Activated T-helper 17 cell treated with anti-CD3 and anti-CD28 coated beads, Interleukin-2, amount 50 U/mL, for 72 hours (primary cell): ENCODE measurements at regions not wholly inside any gene's neighbourhood (a gene's known extent, or its start where the extent isn't known, plus 50 kb on each side); places are given as distances from the start of the nearest gene placed in this dataset.
"Not testable (repeated sequence)": the region's sequence is repeated elsewhere in the genome, so short reads cannot be mapped to it uniquely, and the experiment has no call there.

Source experiments
- ATAC-seq: fragments of 150-1000 bp; cut with Tn5 transposase; replicated peaks from 2 replicates; pipeline ENCODE4 v1.10.0; 2021; ENCODE audit warnings: mild to moderate bottlenecking, moderate library complexity
- H3K27ac Mint-ChIP-seq: one replicate; pipeline ENCODE4 v1.8.0; 2022; ENCODE audit warnings: mixed read lengths
- H3K27me3 Mint-ChIP-seq: one replicate; pipeline ENCODE4 v1.8.0; 2022; ENCODE audit warnings: mixed read lengths
- H3K36me3 Mint-ChIP-seq: one replicate; pipeline ENCODE4 v1.8.0; 2022; ENCODE audit warnings: low read depth, mild to moderate bottlenecking, mixed read lengths
- H3K4me1 Mint-ChIP-seq: one replicate; pipeline ENCODE4 v1.8.0; 2022; ENCODE audit warnings: mixed read lengths
- H3K4me3 Mint-ChIP-seq: one replicate; pipeline ENCODE4 v1.8.0; 2022; ENCODE audit warnings: mild to moderate bottlenecking, mixed read lengths
- H3K9me3 Mint-ChIP-seq: one replicate; pipeline ENCODE4 v1.8.0; 2022; ENCODE audit warnings: mixed read lengths

DNA sequence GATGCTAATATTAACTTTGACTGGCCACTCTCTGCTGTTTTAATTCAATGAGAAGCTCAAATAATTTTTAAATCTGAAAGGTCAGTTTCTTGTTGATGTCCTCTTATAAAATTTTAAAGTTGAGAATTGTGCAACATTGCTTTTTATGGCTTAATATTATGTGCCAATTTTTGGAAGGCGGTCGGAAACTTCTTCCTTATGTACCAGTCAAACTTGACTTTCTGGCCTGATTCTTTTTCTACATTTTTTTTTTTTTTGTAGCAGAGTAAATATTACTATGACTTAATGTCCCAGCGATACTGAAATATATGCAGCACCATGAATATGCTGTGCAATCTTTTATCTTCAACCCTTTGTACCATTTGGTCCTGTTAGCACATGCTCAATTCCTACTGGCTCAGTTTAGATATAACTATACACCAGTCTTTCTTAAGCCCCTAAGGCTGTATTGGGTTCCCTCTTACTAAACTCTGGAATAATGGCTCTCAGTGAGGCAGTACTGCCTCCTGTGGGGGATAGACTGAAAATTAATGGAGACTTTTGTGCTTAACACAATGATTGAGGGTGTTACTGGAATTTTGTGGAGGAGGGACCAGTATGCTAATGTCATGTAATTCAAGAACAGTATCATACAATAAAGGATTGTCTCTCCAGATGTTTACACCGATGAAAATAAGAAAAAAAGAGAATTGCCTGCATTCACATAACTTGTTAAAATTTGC lies 156.4 kb upstream of the SYNCRIP start:
- no peak for ATAC-seq

DNA sequence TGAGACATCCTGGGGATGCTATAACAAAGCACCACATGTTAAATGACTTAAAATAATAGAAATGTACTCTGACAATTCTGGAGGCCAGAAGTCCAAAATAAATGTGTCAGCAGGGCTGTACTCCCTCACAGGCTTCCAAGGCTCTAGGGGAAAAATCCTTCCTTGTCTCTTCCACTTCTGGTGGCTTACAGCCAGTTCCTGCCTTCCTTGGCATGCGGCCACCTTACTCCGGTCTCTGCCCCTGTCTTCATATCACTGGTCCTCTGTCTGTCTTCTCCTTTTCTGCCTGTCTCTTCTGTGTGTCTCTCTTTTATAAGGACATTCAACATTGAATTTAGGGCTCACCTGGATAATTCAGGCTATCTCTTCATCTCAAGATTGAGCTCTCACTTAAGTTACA lies 155.3 kb upstream of the SYNCRIP start:
- Mint-ChIP-seq H3K36me3 (no peaks in the 10 kb centered on the region), H3K4me3 (no peak overlapping the region), H3K27ac (no peak overlapping the region), H3K4me1 (no peaks in the 10 kb centered on the region), H3K9me3 (no peaks in the 10 kb centered on the region), H3K27me3 (peaks cover 12% of the 10 kb centered on the region)
- no peak for ATAC-seq

More for the DNA sequence above, 156.4 kb upstream of the SYNCRIP start:
- Mint-ChIP-seq H3K9me3 (no peaks in the 10 kb centered on the region), H3K4me1 (no peaks in the 10 kb centered on the region), H3K27ac (no peak overlapping the region), H3K27me3 (peaks cover 12% of the 10 kb centered on the region), H3K36me3 (no peaks in the 10 kb centered on the region), H3K4me3 (no peak overlapping the region)

DNA sequence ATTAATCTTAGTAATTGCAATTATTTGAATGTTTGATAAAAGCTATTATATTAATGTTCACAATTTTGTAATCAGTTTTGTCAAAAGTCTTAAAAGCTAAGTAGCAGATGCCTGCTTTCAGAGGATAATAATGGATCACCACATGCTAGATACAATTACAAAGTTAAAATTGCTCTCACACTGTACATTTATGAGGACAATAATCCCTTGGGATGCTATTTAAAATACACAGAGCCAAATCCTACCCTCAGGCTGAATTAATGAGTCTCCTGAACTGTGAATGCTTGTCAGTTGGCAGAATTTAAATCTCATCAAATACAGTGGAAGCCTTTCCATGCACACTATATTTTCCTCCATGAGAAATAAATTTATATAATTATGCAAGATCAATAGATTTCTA lies 153.3 kb upstream of the SYNCRIP start:
- peaks cover 16% of the 10 kb centered on the region for H3K27me3 Mint-ChIP-seq
- ATAC-seq, result no peak
- H3K4me3 Mint-ChIP-seq, result no peak overlapping the region
- H3K36me3 Mint-ChIP-seq, result no peaks in the 10 kb centered on the region
- no peaks in the 10 kb centered on the region for H3K4me1 Mint-ChIP-seq
- no peak overlapping the region for H3K27ac Mint-ChIP-seq
- peaks cover 4% of the 10 kb centered on the region for H3K9me3 Mint-ChIP-seq

DNA sequence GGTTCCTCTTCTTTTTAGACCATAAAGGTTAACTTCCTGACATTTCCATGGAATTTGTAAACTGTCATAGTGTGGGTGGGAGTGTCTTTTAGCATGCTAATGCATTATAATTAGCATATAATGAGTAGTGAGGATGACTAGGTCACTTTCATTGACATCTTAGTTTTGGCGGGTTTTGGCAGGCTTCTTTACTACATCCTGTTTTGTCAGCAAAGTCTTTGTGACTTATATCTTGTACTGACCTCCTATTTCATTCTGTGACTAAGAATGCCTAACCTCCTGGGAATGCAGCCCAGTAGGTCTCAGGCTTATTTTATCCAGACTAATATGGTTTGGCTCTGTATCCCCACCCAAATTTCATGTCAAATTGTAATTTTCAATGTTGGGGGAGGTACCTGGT lies 149.6 kb upstream of the SYNCRIP start:
- H3K4me1 Mint-ChIP-seq, result no peaks in the 10 kb centered on the region
- H3K27ac Mint-ChIP-seq, result no peak overlapping the region
- H3K9me3 Mint-ChIP-seq, result peaks cover 12% of the 10 kb centered on the region
- H3K36me3 Mint-ChIP-seq, result no peaks in the 10 kb centered on the region
- peaks cover 25% of the 10 kb centered on the region for H3K27me3 Mint-ChIP-seq
- no peak overlapping the region for H3K4me3 Mint-ChIP-seq
- no peak for ATAC-seq

DNA sequence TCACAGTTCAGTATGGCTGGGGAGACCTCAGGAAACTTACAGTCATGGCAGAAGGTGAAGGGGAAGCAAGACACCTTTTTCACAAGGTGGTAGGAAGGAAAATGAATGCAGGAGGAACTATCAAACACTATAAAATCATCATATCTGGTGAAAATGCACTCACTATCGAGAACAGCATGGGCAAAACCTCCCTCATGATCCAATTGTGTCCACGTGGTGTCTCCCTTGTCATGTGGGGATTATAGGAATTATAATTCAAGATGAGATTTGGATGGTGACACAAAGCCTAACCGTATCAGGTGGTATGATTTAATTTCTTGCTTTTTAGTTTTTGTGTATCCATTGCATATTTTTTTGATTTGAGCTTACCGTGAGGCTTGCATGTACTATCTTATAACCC lies 133.2 kb upstream of the SYNCRIP start:
- H3K27me3 Mint-ChIP-seq, result peaks cover 23% of the 10 kb centered on the region
- no peak overlapping the region for H3K4me3 Mint-ChIP-seq

DNA sequence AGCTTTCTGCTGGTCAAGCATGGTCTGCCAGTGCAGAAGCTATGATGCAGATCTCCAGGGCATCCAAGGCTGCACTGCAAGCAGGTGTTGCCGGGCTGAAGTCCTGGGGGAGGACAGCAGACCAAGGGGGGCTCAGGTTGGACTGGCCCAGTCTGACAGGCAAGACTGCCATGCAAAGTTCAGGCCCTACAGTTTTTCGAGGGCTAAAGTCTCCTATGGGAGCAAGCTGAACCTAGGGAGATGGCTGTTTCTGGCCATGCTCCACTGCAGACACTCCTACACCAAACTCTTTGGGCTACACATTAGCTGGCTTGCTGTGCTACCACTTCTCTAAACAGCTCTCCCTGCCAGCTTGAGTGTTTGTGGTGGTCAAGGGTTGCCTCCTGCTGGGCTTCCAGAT lies 130.0 kb upstream of the SYNCRIP start:
- Mint-ChIP-seq H3K4me3 (no peak overlapping the region), H3K27me3 (peaks cover 28% of the 10 kb centered on the region), H3K4me1 (no peaks in the 10 kb centered on the region), H3K9me3 (peaks cover 6% of the 10 kb centered on the region), H3K27ac (no peak overlapping the region), H3K36me3 (no peaks in the 10 kb centered on the region)
- ATAC-seq, result no peak

More for the DNA sequence above, 133.2 kb upstream of the SYNCRIP start:
- no peaks in the 10 kb centered on the region for H3K4me1 Mint-ChIP-seq
- no peak for ATAC-seq
- peaks cover 10% of the 10 kb centered on the region for H3K9me3 Mint-ChIP-seq
- H3K27ac Mint-ChIP-seq, result no peak overlapping the region
- H3K36me3 Mint-ChIP-seq, result no peaks in the 10 kb centered on the region

DNA sequence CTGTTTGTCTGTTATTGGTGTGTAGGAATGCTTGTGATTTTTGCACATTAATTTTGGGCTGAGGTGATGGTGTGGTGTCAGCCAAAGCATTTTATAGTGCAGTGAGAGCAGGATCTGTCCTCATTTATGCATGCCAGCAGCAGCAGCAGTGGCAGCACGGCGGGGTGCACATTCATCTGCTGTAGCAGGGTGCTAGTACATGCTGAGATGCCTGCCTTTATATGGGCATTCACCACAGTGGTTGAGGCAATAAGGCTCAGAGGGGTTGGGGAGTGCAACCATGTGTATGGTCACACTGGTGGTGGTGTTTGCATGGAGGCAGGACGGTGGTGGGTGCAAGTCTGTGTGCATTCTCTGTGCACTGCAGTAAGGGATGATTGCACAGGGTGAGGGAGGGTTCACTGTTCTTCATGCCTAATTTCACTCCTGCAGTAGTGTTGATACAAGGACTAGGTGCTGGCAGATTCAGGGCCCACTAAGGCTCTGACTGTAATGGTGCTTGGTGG lies 129.3 kb upstream of the SYNCRIP start:
- no peaks in the 10 kb centered on the region for H3K4me1 Mint-ChIP-seq
- no peak for ATAC-seq
- peaks cover 25% of the 10 kb centered on the region for H3K27me3 Mint-ChIP-seq
- H3K4me3 Mint-ChIP-seq, result no peak overlapping the region
- no peak overlapping the region for H3K27ac Mint-ChIP-seq
- peaks cover 1% of the 10 kb centered on the region for H3K9me3 Mint-ChIP-seq
- H3K36me3 Mint-ChIP-seq, result no peaks in the 10 kb centered on the region

DNA sequence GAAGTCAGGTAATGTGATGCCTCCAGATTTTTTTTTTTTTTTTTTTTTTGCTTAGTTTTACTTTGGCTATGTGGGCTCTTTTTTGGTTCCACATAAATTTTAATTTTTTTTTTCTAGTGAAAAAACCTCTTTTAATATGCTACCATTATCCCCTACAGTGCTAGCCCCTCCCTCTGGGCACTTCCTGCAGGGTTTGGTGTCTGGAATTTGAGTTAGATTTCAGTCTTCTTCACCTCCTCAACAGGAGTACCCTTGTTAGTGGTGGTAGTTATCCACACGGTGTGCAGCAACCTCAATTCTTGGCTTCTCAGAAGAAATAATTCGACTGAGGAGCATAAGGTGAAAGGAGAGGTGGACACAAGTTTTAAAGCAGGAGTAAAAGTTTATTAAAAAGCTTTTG lies 128.8 kb upstream of the SYNCRIP start:
- Mint-ChIP-seq H3K4me3 (no peak overlapping the region), H3K27me3 (peaks cover 25% of the 10 kb centered on the region), H3K36me3 (no peaks in the 10 kb centered on the region), H3K4me1 (no peaks in the 10 kb centered on the region), H3K27ac (no peak overlapping the region), H3K9me3 (no peaks in the 10 kb centered on the region)
- no peak for ATAC-seq

DNA sequence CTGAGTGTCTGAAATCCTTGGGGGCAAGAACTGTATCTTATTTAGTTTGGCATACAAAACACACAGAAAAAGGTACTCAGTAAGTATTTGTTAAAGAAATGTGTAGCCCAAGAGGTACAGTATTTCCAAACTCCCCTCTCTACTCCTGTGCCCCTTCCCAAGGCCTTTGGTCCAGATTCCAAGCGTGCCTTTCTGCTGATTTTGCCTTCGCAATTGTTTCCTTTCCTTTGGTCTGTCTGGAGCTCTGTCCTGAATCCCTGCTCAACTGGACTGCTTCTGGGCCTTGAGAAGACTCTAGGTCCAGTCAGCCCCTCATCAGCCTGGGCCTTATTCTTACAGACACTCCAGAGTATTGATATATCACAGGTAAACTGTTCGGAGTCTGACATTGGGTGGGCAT lies 122.2 kb upstream of the SYNCRIP start:
- Mint-ChIP-seq H3K36me3 (no peaks in the 10 kb centered on the region), H3K4me1 (no peaks in the 10 kb centered on the region), H3K27me3 (peaks cover 23% of the 10 kb centered on the region), H3K27ac (no peak overlapping the region), H3K4me3 (no peak overlapping the region), H3K9me3 (no peaks in the 10 kb centered on the region)
- ATAC-seq, result no peak

DNA sequence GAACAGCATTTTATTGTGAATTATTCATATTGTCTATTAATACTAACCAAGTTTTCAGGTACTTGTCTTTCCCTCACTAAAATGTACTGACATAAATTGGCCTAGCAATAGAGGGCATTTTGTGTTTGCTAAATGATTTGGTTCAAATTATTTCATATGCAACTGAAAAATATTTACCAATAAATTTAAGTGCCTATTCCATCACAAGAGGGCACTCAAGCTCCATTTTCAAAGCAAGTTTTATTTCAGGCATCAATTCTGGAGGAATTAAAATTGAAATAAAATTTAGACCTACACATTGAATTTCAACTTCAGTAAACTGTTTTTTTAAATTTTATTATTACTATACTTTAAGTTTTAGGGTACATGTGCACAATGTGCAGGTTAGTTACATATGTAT lies 114.3 kb upstream of the SYNCRIP start:
- H3K36me3 Mint-ChIP-seq, result no peaks in the 10 kb centered on the region
- no peaks in the 10 kb centered on the region for H3K4me1 Mint-ChIP-seq
- H3K27ac Mint-ChIP-seq, result no peak overlapping the region

DNA sequence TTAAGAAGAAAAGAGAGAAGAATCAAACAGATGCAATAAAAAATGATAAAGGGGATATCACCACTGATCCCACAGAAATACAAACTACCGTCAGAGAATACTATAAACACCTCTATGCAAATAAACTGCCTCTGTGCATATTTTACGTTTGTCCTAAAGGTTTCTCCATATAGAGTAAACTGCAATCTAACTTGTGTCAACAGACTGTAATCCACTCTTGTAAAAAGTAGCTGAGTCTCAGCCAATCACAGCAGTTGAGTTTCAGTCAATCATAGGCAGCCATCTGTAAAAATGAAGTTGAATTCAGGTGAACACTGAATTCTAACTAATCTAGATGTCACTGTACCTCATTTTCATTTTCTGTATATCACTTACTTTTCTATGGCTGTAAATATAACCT lies 112.2 kb upstream of the SYNCRIP start:
- H3K36me3 Mint-ChIP-seq, result no peaks in the 10 kb centered on the region
- H3K9me3 Mint-ChIP-seq, result no peaks in the 10 kb centered on the region
- H3K4me1 Mint-ChIP-seq, result no peaks in the 10 kb centered on the region
- no peak overlapping the region for H3K27ac Mint-ChIP-seq
- no peak overlapping the region for H3K4me3 Mint-ChIP-seq
- ATAC-seq, result no peak
- peaks cover 4% of the 10 kb centered on the region for H3K27me3 Mint-ChIP-seq

More for the DNA sequence above, 114.3 kb upstream of the SYNCRIP start:
- no peaks in the 10 kb centered on the region for H3K9me3 Mint-ChIP-seq
- H3K4me3 Mint-ChIP-seq, result no peak overlapping the region
- H3K27me3 Mint-ChIP-seq, result peaks cover 7% of the 10 kb centered on the region
- ATAC-seq, result no peak

DNA sequence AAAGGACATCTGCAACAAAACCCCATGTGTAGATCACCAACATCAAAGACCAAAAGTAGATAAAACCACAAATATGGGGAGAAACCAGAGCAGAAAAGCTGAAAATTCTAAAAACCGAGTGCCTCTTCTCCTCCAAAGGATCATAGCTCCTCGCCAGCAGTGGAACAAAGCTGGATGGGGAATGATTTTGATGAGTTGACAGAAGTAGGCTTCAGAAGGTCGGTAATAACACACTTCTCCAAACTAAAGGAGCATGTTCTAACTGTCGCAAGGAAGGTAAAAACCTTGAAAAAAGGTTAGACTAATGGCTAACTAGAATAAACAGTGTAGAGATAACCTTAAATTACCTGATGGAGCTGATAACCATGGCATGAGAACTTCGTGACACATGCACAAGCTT lies 109.9 kb upstream of the SYNCRIP start:
- H3K4me1 Mint-ChIP-seq, result no peaks in the 10 kb centered on the region
- H3K27ac Mint-ChIP-seq, result no peak overlapping the region
- H3K4me3 Mint-ChIP-seq, result no peak overlapping the region
- no peaks in the 10 kb centered on the region for H3K36me3 Mint-ChIP-seq
- H3K9me3 Mint-ChIP-seq, result no peaks in the 10 kb centered on the region
- H3K27me3 Mint-ChIP-seq, result peaks cover 8% of the 10 kb centered on the region
- ATAC-seq, result no peak

DNA sequence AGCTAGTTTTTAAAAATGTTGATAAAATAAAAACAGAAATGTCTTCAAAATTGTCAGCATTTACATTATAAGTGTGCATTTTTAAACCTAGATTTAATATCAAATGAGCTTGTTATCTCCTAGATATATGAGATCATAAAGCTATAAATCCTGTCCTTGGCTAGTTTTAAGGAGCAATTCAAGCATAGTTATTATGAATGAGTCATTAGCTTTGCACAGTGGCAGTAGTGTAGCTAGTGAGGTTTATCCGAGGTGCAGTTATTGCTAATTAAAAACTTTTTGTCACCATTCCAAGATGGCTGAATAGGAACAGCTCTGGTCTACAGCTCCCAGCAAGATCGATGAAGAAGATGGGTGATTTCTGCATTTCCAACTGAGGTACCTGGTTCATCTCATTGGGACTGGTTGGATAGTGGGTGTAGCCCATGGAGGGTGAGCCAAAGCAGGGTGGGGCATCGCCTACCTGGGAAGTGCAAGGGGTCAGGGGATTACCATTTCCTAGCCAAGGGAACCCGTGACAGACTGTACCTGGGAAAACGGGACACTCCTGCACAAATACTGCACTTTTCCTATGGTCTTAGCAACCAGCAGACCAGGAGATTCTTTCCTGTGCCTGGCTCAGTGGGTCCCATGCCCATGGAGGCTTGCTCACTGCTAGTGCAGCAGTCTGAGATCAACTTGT lies 108.8 kb upstream of the SYNCRIP start:
- no peaks in the 10 kb centered on the region for H3K4me1 Mint-ChIP-seq
- no peak for ATAC-seq

DNA sequence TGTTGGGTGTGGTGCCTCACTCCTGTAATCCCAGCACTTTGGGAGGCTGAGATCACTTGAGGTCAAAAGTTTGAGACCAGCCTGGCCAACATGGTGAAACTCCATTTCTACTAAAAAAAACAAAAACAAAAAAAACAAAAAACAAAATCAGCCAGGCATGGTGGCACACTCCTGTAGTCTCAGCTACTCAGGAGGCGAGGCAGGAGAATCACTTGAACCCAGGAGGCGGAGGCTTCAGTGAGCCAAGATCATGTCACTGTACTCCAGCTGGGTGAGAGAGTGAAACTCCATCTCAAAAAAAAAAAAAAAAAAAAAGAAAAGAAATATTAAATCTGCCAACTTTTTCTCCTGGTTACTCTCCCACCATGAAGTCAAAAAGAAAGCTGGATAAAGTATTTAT lies 107.5 kb upstream of the SYNCRIP start:
- H3K9me3 Mint-ChIP-seq, H3K27ac Mint-ChIP-seq, H3K4me3 Mint-ChIP-seq, H3K4me1 Mint-ChIP-seq, H3K27me3 Mint-ChIP-seq, H3K36me3 Mint-ChIP-seq, ATAC-seq: not testable (repeated sequence)

More for the DNA sequence above, 108.8 kb upstream of the SYNCRIP start:
- Mint-ChIP-seq H3K27ac (no peak overlapping the region), H3K27me3 (peaks cover 8% of the 10 kb centered on the region), H3K4me3 (no peak overlapping the region), H3K36me3 (no peaks in the 10 kb centered on the region), H3K9me3 (no peaks in the 10 kb centered on the region)

DNA sequence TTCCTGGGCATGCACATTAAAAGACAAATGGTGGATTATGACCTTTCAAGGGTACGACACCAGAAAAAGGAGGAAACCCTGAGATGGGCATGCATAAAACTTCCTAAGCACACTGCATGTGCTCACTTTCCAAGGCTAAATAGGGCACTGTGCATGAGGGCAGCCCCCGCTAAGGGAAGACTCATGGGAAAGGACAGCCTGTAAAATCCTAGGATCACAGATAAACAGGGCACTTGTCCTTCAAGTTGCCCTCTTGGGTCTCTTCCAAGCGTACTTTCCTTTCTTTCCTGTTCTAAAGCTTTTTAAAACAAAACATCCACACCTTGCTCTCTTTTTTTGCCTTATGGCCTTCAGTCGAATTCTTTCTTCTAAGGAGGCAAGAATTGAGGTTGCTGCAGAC lies 106.5 kb upstream of the SYNCRIP start:
- peaks cover 8% of the 10 kb centered on the region for H3K27me3 Mint-ChIP-seq
- H3K27ac Mint-ChIP-seq, result no peak overlapping the region
- H3K9me3 Mint-ChIP-seq, result no peaks in the 10 kb centered on the region
- no peaks in the 10 kb centered on the region for H3K4me1 Mint-ChIP-seq
- H3K36me3 Mint-ChIP-seq, result no peaks in the 10 kb centered on the region
- H3K4me3 Mint-ChIP-seq, result no peak overlapping the region
- ATAC-seq, result no peak
